ENCODE measurements at regions not wholly inside any gene's neighbourhood (a gene's known extent, or its start where the extent isn't known, plus 50 kb on each side); places are given as distances from the start of the nearest gene placed in this dataset.

GRCh38 chr7:35988818-35989217 is 164.2 kb upstream of the EEPD1 start:
- H3K4me3 ChIP-seq (replicated peaks; ENCODE audit: low read depth, low read length), result no peak overlapping the region
- no peak for TF ChIP-seq CTCF (IDR thresholded peaks at IDR 0.05; ENCODE audit: low read depth, low read length, missing control alignments)

GRCh38 chr7:35991511-35992232 is 161.4 kb upstream of the EEPD1 start:
- DNase-seq (ENCODE audit: extremely low read depth, low read depth), result no peak
- no peak overlapping the region for H3K4me3 ChIP-seq (replicated peaks; ENCODE audit: low read depth, low read length)
- no peak for TF ChIP-seq CTCF (IDR thresholded peaks at IDR 0.05; ENCODE audit: low read depth, low read length, missing control alignments)

More at GRCh38 chr7:35988818-35989217, 164.2 kb upstream of the EEPD1 start:
- no peak for DNase-seq (ENCODE audit: extremely low read depth, low read depth)

GRCh38 chr7:35992436-35992835 is 160.6 kb upstream of the EEPD1 start:
- TF ChIP-seq CTCF (IDR thresholded peaks at IDR 0.05; ENCODE audit: low read depth, low read length, missing control alignments), result no peak
- no peak for DNase-seq (ENCODE audit: extremely low read depth, low read depth)
- no peak overlapping the region for H3K4me3 ChIP-seq (replicated peaks; ENCODE audit: low read depth, low read length)

GRCh38 chr7:35993113-35993512 is 159.9 kb upstream of the EEPD1 start:
- no peak for TF ChIP-seq CTCF (IDR thresholded peaks at IDR 0.05; ENCODE audit: low read depth, low read length, missing control alignments)
- DNase-seq (ENCODE audit: extremely low read depth, low read depth), result no peak
- H3K4me3 ChIP-seq (replicated peaks; ENCODE audit: low read depth, low read length), result no peak overlapping the region

GRCh38 chr7:35993676-35994606 is 159.1 kb upstream of the EEPD1 start:
- no peak overlapping the region for H3K4me3 ChIP-seq (replicated peaks; ENCODE audit: low read depth, low read length)
- no peak for DNase-seq (ENCODE audit: extremely low read depth, low read depth)
- TF ChIP-seq CTCF (IDR thresholded peaks at IDR 0.05; ENCODE audit: low read depth, low read length, missing control alignments), result no peak

GRCh38 chr7:35995334-35995733 is 157.7 kb upstream of the EEPD1 start:
- DNase-seq (ENCODE audit: extremely low read depth, low read depth), result no peak
- no peak for TF ChIP-seq CTCF (IDR thresholded peaks at IDR 0.05; ENCODE audit: low read depth, low read length, missing control alignments)
- H3K4me3 ChIP-seq (replicated peaks; ENCODE audit: low read depth, low read length), result no peak overlapping the region

All from HFF-Myc (cell line).